ENCODE measurements at regions not wholly inside any gene's neighbourhood (a gene's known extent, or its start where the extent isn't known, plus 50 kb on each side); places are given as distances from the start of the nearest gene placed in this dataset.

DNA sequence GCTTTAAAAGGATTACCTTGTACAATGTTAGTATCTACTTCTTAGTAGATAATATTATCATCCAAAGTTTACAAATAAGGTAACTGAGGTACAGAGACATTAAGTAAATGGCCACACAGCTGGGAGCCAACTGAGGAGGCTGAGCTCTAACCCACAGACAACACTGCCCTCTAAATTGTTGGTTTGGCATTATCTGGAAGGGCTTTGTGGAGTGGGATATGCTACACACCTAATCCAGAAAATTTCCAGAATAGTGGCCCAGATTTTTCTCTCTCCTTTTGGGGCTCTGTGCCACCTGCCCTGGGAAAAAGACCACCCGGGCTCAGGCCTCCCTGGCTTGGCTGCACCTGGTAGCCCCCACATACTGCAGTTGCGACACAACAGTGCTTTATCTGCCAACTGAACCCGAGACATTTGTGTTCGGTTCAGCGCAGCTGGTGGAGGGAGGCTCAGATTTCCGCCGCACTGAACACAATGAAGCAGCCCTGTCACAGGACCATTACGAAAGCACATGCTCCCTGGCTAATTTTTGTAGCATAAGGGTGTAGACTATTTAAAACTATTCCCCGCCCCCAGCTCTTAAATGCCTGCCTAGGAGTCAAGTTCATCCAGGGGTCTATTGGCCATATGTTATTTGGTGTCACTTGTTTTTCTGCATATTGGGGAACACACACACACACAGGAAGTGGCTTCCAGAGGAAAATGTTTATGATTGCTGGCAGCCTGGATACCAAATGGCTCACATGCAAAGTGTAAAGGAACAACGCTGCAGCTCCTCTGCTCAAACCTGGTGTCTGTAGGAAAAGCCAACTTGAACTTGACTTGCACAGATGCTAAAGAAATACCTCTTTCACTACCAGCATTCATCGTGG, 92.3 kb upstream of the ESRRG start:
- no peak for DNase-seq (ENCODE audit: low spot score)
- Histone ChIP-seq H3K4me1 (ENCODE audit: control insufficient read depth in 4 of 4, insufficient read depth in 4 of 4, low read length in 3 of 4) (no peaks in the 10 kb centered on the region), H3K4me3 (ENCODE audit: low read depth in 1 of 3, low read length in 3 of 3) (no peak overlapping the region), H3K9me3 (ENCODE audit: control insufficient read depth in 4 of 4, low read length in 3 of 4) (no peaks in the 10 kb centered on the region), H3K27me3 (ENCODE audit: control insufficient read depth in 4 of 4, insufficient read depth in 4 of 4, low read length in 3 of 4) (peaks cover 0 to 5% (median 0%) of the 10 kb centered on the region in 4 donors), H3K27ac (ENCODE audit: low read depth in 1 of 2, low read length in 2 of 2) (no peak overlapping the region), H3K36me3 (ENCODE audit: control insufficient read depth in 4 of 4, insufficient read depth in 3 of 4, low read depth in 1 of 4, low read length in 3 of 4) (no peaks in the 10 kb centered on the region), H3K9ac (ENCODE audit: low read depth in 1 of 2, low read length in 2 of 2) (no peak overlapping the region)
- 52% methylated on average over 11 of the region's 11 CpGs for WGBS
- TF ChIP-seq RXRA (IDR thresholded peaks at IDR 0.05) (no peak), TAF1 (conservative IDR thresholded peaks at IDR 0.05) (no peak), FOXA2 (IDR thresholded peaks at IDR 0.05) (no peak), FOXA1 (IDR thresholded peaks at IDR 0.05) (no peak), YY1 (IDR thresholded peaks at IDR 0.05) (no peak)
- TF ChIP-seq, protein P1, sequence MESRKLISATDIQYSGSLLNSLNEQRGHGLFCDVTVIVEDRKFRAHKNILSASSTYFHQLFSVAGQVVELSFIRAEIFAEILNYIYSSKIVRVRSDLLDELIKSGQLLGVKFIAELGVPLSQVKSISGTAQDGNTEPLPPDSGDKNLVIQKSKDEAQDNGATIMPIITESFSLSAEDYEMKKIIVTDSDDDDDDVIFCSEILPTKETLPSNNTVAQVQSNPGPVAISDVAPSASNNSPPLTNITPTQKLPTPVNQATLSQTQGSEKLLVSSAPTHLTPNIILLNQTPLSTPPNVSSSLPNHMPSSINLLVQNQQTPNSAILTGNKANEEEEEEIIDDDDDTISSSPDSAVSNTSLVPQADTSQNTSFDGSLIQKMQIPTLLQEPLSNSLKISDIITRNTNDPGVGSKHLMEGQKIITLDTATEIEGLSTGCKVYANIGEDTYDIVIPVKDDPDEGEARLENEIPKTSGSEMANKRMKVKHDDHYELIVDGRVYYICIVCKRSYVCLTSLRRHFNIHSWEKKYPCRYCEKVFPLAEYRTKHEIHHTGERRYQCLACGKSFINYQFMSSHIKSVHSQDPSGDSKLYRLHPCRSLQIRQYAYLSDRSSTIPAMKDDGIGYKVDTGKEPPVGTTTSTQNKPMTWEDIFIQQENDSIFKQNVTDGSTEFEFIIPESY (IDR thresholded peaks at IDR 0.05) = no peak
- TF ChIP-seq, protein P2, sequence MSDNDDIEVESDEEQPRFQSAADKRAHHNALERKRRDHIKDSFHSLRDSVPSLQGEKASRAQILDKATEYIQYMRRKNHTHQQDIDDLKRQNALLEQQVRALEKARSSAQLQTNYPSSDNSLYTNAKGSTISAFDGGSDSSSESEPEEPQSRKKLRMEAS (IDR thresholded peaks at IDR 0.05) = no peak
- TF ChIP-seq, protein P3, sequence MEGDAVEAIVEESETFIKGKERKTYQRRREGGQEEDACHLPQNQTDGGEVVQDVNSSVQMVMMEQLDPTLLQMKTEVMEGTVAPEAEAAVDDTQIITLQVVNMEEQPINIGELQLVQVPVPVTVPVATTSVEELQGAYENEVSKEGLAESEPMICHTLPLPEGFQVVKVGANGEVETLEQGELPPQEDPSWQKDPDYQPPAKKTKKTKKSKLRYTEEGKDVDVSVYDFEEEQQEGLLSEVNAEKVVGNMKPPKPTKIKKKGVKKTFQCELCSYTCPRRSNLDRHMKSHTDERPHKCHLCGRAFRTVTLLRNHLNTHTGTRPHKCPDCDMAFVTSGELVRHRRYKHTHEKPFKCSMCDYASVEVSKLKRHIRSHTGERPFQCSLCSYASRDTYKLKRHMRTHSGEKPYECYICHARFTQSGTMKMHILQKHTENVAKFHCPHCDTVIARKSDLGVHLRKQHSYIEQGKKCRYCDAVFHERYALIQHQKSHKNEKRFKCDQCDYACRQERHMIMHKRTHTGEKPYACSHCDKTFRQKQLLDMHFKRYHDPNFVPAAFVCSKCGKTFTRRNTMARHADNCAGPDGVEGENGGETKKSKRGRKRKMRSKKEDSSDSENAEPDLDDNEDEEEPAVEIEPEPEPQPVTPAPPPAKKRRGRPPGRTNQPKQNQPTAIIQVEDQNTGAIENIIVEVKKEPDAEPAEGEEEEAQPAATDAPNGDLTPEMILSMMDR (IDR thresholded peaks at IDR 0.05; ENCODE audit: low read depth, low read length, missing input control) = no peak
- TF ChIP-seq, protein P4, sequence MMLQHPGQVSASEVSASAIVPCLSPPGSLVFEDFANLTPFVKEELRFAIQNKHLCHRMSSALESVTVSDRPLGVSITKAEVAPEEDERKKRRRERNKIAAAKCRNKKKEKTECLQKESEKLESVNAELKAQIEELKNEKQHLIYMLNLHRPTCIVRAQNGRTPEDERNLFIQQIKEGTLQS (IDR thresholded peaks at IDR 0.05) = no peak
- TF ChIP-seq, protein P5, sequence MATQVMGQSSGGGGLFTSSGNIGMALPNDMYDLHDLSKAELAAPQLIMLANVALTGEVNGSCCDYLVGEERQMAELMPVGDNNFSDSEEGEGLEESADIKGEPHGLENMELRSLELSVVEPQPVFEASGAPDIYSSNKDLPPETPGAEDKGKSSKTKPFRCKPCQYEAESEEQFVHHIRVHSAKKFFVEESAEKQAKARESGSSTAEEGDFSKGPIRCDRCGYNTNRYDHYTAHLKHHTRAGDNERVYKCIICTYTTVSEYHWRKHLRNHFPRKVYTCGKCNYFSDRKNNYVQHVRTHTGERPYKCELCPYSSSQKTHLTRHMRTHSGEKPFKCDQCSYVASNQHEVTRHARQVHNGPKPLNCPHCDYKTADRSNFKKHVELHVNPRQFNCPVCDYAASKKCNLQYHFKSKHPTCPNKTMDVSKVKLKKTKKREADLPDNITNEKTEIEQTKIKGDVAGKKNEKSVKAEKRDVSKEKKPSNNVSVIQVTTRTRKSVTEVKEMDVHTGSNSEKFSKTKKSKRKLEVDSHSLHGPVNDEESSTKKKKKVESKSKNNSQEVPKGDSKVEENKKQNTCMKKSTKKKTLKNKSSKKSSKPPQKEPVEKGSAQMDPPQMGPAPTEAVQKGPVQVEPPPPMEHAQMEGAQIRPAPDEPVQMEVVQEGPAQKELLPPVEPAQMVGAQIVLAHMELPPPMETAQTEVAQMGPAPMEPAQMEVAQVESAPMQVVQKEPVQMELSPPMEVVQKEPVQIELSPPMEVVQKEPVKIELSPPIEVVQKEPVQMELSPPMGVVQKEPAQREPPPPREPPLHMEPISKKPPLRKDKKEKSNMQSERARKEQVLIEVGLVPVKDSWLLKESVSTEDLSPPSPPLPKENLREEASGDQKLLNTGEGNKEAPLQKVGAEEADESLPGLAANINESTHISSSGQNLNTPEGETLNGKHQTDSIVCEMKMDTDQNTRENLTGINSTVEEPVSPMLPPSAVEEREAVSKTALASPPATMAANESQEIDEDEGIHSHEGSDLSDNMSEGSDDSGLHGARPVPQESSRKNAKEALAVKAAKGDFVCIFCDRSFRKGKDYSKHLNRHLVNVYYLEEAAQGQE (IDR thresholded peaks at IDR 0.05) = no peak

DNA sequence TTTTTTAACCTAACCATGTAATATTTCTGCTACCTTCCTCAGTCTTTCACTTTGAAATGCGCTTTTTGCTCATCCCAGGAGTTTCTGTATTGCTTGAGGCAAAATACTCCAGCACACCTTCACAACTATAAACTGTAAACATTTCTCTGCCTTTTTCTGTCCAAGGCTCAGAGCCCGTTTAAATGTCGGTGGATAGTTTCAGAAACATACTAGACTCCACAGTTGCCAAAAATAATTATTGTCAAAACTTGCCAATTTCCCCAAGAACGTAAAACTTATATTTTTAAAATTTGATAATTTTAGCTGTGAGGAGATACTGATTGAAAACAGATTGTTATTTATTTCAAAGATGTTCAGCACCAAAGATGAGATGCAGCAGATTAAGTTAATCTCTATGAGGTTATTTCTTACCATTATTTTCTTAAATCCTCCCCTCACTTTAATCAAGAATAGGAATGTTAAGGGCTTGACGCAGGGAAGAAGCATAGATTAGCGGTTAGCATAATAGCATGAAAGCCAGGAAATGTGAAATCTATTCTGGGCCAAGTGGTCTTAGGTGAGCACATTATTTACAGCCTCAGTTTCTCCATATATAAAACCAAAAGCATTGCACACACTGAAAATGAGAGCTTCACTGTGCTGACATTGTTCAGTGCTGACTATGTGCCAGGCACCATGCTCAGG, 91.5 kb upstream of the ESRRG start:
- H3K9me3 ChIP-seq (ENCODE audit: control insufficient read depth in 4 of 4, low read length in 3 of 4) = no peaks in the 10 kb centered on the region
- TF ChIP-seq HNF4A (conservative IDR thresholded peaks at IDR 0.05) = no peak
- TF ChIP-seq HNF4G (IDR thresholded peaks at IDR 0.05) = no peak
- TF ChIP-seq RAD21 (IDR thresholded peaks at IDR 0.05) = no peak
- no peak for TF ChIP-seq TAF1 (conservative IDR thresholded peaks at IDR 0.05)
- TF ChIP-seq, protein P3 (IDR thresholded peaks at IDR 0.05; ENCODE audit: low read depth, low read length, missing input control) = no peak
- TF ChIP-seq, protein P1 (IDR thresholded peaks at IDR 0.05) = no peak
- TF ChIP-seq FOXA1 (IDR thresholded peaks at IDR 0.05) = no peak
- TF ChIP-seq NR2F2 (IDR thresholded peaks at IDR 0.05) = no peak
- TF ChIP-seq EGR1 (IDR thresholded peaks at IDR 0.05; ENCODE audit: low read depth in 2 of 2) = no peak
- WGBS = 74% methylated on average over 6 of the region's 6 CpGs
- H3K4me3 ChIP-seq (ENCODE audit: low read depth in 1 of 3, low read length in 3 of 3) = no peak overlapping the region
- DNase-seq (ENCODE audit: low spot score) = no peak
- no peak overlapping the region for H3K9ac ChIP-seq (ENCODE audit: low read depth in 1 of 2, low read length in 2 of 2)
- H3K27ac ChIP-seq (ENCODE audit: low read depth in 1 of 2, low read length in 2 of 2) = no peak overlapping the region
- H3K4me1 ChIP-seq (ENCODE audit: control insufficient read depth in 4 of 4, insufficient read depth in 4 of 4, low read length in 3 of 4) = no peaks in the 10 kb centered on the region
- H3K27me3 ChIP-seq (ENCODE audit: control insufficient read depth in 4 of 4, insufficient read depth in 4 of 4, low read length in 3 of 4) = peaks cover 0 to 5% (median 0%) of the 10 kb centered on the region in 4 donors
- H3K36me3 ChIP-seq (ENCODE audit: control insufficient read depth in 4 of 4, insufficient read depth in 3 of 4, low read depth in 1 of 4, low read length in 3 of 4) = no peaks in the 10 kb centered on the region
